ENCODE measurements at regions not wholly inside any gene's neighbourhood (a gene's known extent, or its start where the extent isn't known, plus 50 kb on each side); places are given as distances from the start of the nearest gene placed in this dataset.

- H3K27ac ChIP-seq, result no peak overlapping the region
Observed at GRCh38 chr1:87826681-87827251, 498.1 kb downstream of the LMO4 start.

GRCh38 chr1:87829360-87829759, 500.7 kb downstream of the LMO4 start:
- TF ChIP-seq ZFX (IDR thresholded peaks at IDR 0.05; ENCODE audit: borderline replicate concordance) (no peak), CTCF (IDR thresholded peaks at IDR 0.05) (no peak)
- H3K27ac ChIP-seq, result no peak overlapping the region

More at GRCh38 chr1:87826681-87827251, 498.1 kb downstream of the LMO4 start:
- TF ChIP-seq CTCF (IDR thresholded peaks at IDR 0.05) (no peak), ZFX (IDR thresholded peaks at IDR 0.05; ENCODE audit: borderline replicate concordance) (no peak)

- TF ChIP-seq CTCF (IDR thresholded peaks at IDR 0.05) (no peak), ZFX (IDR thresholded peaks at IDR 0.05; ENCODE audit: borderline replicate concordance) (no peak)
- H3K27ac ChIP-seq, result no peak overlapping the region
Observed at GRCh38 chr1:87830432-87830978, 501.8 kb downstream of the LMO4 start.

GRCh38 chr1:87833166-87833565, 504.5 kb downstream of the LMO4 start:
- TF ChIP-seq ZFX (IDR thresholded peaks at IDR 0.05; ENCODE audit: borderline replicate concordance) (no peak), CTCF (IDR thresholded peaks at IDR 0.05) (no peak)
- no peak overlapping the region for H3K27ac ChIP-seq

- H3K27ac ChIP-seq, result no peak overlapping the region
- no peak for TF ChIP-seq CTCF (IDR thresholded peaks at IDR 0.05)
- TF ChIP-seq ZFX (IDR thresholded peaks at IDR 0.05; ENCODE audit: borderline replicate concordance), result no peak
Observed at GRCh38 chr1:87834151-87834550, 505.5 kb downstream of the LMO4 start.

GRCh38 chr1:87834941-87835340, 506.3 kb downstream of the LMO4 start:
- TF ChIP-seq CTCF (IDR thresholded peaks at IDR 0.05) (no peak), ZFX (IDR thresholded peaks at IDR 0.05; ENCODE audit: borderline replicate concordance) (no peak)
- H3K27ac ChIP-seq, result no peak overlapping the region

- H3K27ac ChIP-seq, result no peak overlapping the region
- no peak for TF ChIP-seq CTCF (IDR thresholded peaks at IDR 0.05)
- TF ChIP-seq ZFX (IDR thresholded peaks at IDR 0.05; ENCODE audit: borderline replicate concordance), result no peak
Observed at GRCh38 chr1:87840767-87841166, 512.1 kb downstream of the LMO4 start.
